ENCODE measurements at regions not wholly inside any gene's neighbourhood (a gene's known extent, or its start where the extent isn't known, plus 50 kb on each side); places are given as distances from the start of the nearest gene placed in this dataset.
A peak's percentile ranks its signal among the peaks of the same experiment; 100 is the strongest.

DNA sequence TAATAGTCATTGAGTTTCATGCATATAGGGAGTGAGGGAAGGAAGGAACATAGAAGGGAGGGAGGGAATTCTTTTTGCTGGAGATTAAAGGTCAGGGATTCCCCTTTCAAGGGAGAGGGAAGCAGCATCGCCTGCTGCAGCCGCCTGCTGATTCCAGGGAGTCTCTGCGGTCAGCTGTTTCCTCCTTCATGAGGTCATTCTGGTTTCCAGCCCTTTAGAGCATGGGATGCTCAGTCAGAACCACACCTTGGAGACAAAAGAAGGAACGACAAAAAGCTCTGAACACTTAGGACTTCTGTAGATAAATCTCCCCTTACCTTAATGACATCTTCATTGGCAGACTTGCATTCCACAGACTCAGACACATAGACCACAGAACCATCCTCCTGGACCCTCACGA, 923.0 kb upstream of the TMEM132C start:
- no peaks in the 10 kb centered on the region for H3K9me3 ChIP-seq (ENCODE audit: low read length)
- no peak overlapping the region for H3K9ac ChIP-seq (ENCODE audit: low read length)
- no peaks in the 10 kb centered on the region for H3K27me3 ChIP-seq (ENCODE audit: insufficient read depth, low read length)
- H3F3A ChIP-seq (ENCODE audit: insufficient read depth, low read length), result no peaks in the 10 kb centered on the region
- H2AFZ ChIP-seq (ENCODE audit: low read length), result no peak overlapping the region
- H3K79me2 ChIP-seq (ENCODE audit: insufficient read depth, low read length), result no peaks in the 10 kb centered on the region
- no peaks in the 10 kb centered on the region for H3K36me3 ChIP-seq (ENCODE audit: insufficient read depth, low read length)
- no peak overlapping the region for H3K4me3 ChIP-seq (ENCODE audit: low read depth, low read length, poor library complexity, severe bottlenecking)
- H4K20me1 ChIP-seq (ENCODE audit: insufficient read depth, low read length), result no peaks in the 10 kb centered on the region
- H3K4me2 ChIP-seq (ENCODE audit: low read length), result no peak overlapping the region
- no peak for TF ChIP-seq EZH2 (IDR thresholded peaks at IDR 0.05; ENCODE audit: borderline replicate concordance, low read length)
- TF ChIP-seq, protein P1, sequence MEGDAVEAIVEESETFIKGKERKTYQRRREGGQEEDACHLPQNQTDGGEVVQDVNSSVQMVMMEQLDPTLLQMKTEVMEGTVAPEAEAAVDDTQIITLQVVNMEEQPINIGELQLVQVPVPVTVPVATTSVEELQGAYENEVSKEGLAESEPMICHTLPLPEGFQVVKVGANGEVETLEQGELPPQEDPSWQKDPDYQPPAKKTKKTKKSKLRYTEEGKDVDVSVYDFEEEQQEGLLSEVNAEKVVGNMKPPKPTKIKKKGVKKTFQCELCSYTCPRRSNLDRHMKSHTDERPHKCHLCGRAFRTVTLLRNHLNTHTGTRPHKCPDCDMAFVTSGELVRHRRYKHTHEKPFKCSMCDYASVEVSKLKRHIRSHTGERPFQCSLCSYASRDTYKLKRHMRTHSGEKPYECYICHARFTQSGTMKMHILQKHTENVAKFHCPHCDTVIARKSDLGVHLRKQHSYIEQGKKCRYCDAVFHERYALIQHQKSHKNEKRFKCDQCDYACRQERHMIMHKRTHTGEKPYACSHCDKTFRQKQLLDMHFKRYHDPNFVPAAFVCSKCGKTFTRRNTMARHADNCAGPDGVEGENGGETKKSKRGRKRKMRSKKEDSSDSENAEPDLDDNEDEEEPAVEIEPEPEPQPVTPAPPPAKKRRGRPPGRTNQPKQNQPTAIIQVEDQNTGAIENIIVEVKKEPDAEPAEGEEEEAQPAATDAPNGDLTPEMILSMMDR (IDR thresholded peaks at IDR 0.05; ENCODE audit: low read length), result no peak
- no peak overlapping the region for H3K27ac ChIP-seq (ENCODE audit: low read depth, low read length, poor library complexity, severe bottlenecking)
- H3K9me2 ChIP-seq (ENCODE audit: low read depth, low read length), result no peaks in the 10 kb centered on the region
- H3K4me1 ChIP-seq (ENCODE audit: insufficient read depth, low read length, severe bottlenecking), result no peaks in the 10 kb centered on the region

DNA sequence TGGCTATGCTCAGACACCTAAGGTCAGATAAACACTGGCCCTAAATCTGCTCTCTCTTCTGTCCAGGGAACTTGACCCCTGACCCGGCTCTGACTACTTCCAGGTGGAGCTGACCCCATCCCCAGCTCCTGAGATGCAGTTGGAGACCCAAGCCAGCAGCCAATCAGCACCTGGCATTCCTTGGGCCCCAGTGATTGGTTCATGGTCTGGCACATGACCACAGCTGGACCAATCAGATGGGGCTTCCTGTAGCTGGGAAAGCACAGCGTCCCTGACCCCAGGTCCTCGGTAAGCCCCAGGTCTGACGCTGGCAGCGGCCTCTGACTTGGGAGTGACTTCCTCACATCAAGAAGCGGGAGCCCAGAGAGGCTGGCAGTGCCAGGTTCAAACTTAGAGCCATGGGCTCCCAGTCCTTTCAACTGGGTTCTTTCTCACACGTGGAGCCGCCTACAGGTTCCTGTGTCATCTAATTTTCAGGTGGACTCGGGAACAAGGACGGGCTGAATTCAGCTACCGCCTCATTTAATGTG, 915.4 kb upstream of the TMEM132C start:
- H3K27ac ChIP-seq (ENCODE audit: low read depth, low read length, poor library complexity, severe bottlenecking), result no peak overlapping the region
- H3K9ac ChIP-seq (ENCODE audit: low read length), result no peak overlapping the region
- no peaks in the 10 kb centered on the region for H3K36me3 ChIP-seq (ENCODE audit: insufficient read depth, low read length)
- no peaks in the 10 kb centered on the region for H4K20me1 ChIP-seq (ENCODE audit: insufficient read depth, low read length)
- no peaks in the 10 kb centered on the region for H3K9me2 ChIP-seq (ENCODE audit: low read depth, low read length)
- no peaks in the 10 kb centered on the region for H3F3A ChIP-seq (ENCODE audit: insufficient read depth, low read length)
- TF ChIP-seq EZH2 (IDR thresholded peaks at IDR 0.05; ENCODE audit: borderline replicate concordance, low read length), result no peak
- TF ChIP-seq, protein P1 (IDR thresholded peaks at IDR 0.05; ENCODE audit: low read length), result no peak
- no peaks in the 10 kb centered on the region for H3K9me3 ChIP-seq (ENCODE audit: low read length)
- H3K79me2 ChIP-seq (ENCODE audit: insufficient read depth, low read length), result no peaks in the 10 kb centered on the region
- H3K27me3 ChIP-seq (ENCODE audit: insufficient read depth, low read length), result no peaks in the 10 kb centered on the region
- no peaks in the 10 kb centered on the region for H3K4me1 ChIP-seq (ENCODE audit: insufficient read depth, low read length, severe bottlenecking)
- H3K4me3 ChIP-seq (ENCODE audit: low read depth, low read length, poor library complexity, severe bottlenecking), result no peak overlapping the region
- H3K4me2 ChIP-seq (ENCODE audit: low read length), result no peak overlapping the region
- H2AFZ ChIP-seq (ENCODE audit: low read length), result no peak overlapping the region

DNA sequence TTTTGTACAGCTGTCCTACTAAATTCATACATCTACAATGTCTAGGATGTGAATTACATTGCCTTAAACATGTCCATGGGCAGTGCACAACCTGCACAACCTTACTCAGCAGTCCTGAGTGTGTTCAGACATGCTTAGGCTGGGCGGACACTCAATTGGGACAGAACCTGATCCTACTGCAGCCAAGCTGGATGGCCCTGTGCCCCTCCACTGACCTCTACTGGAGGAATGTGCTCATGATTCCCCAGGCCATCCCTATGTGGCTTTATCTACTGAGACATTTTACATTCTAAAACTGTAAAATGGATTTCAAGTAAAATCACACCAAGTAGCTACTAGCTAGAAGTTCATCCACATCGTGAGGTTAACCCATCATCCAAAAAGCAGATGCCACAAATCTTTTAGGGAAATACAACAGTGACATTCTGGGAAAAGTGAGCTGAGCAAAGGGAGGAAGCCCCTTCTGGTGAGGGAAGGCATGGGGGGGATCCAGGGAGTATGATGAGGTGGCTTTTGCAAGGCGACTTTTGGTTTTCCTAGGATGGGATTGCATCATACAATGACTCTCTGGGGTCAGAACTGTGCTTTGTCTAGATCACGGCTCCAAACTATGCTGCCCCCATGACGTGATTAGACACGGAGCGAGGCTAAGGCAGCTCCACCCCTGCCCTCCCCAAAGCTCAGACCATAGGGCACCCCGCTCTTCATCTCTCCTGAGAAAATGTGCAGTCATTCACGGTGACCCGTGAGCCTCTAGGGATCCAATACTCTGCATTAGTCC, 911.7 kb upstream of the TMEM132C start:
- Histone ChIP-seq H3K4me2 (ENCODE audit: low read length) (no peak overlapping the region), H3K36me3 (ENCODE audit: insufficient read depth, low read length) (no peaks in the 10 kb centered on the region), H3K27me3 (ENCODE audit: insufficient read depth, low read length) (no peaks in the 10 kb centered on the region), H3K9me2 (ENCODE audit: low read depth, low read length) (no peaks in the 10 kb centered on the region), H3K9ac (ENCODE audit: low read length) (no peak overlapping the region), H3K4me1 (ENCODE audit: insufficient read depth, low read length, severe bottlenecking) (no peaks in the 10 kb centered on the region), H3K4me3 (ENCODE audit: low read depth, low read length, poor library complexity, severe bottlenecking) (no peak overlapping the region), H4K20me1 (ENCODE audit: insufficient read depth, low read length) (no peaks in the 10 kb centered on the region), H3K79me2 (ENCODE audit: insufficient read depth, low read length) (no peaks in the 10 kb centered on the region), H3K9me3 (ENCODE audit: low read length) (no peaks in the 10 kb centered on the region), H2AFZ (ENCODE audit: low read length) (no peak overlapping the region), H3F3A (ENCODE audit: insufficient read depth, low read length) (no peaks in the 10 kb centered on the region), H3K27ac (ENCODE audit: low read depth, low read length, poor library complexity, severe bottlenecking) (no peak overlapping the region)
- no peak for TF ChIP-seq EZH2 (IDR thresholded peaks at IDR 0.05; ENCODE audit: borderline replicate concordance, low read length)
- TF ChIP-seq, protein P1 (IDR thresholded peaks at IDR 0.05; ENCODE audit: low read length), result peak; percentile 36; the same call in 1 of the 2 replicates
